IMR-90 (cell line): ENCODE measurements at regions not wholly inside any gene's neighbourhood (a gene's known extent, or its start where the extent isn't known, plus 50 kb on each side); places are given as distances from the start of the nearest gene placed in this dataset.
"Not testable (repeated sequence)": the region's sequence is repeated elsewhere in the genome, so short reads cannot be mapped to it uniquely, and the experiment has no call there.

ENCODE experiments used
- ATAC-seq: fragments of 200-7000 bp; cut with Tn5 transposase; 2 replicates; pipeline ENCODE4 v1.9.1; 2020; ENCODE audit warnings: low read depth, mild to moderate bottlenecking, moderate library complexity
- BruUV-seq: library from RNA; stranded (reverse); fragments of 400-500 nt; replicated peaks from 2 replicates; lab custom pipeline; 2021; lab: Mats Ljungman, UMichigan
- CTCF ChIA-PET: fragments of 300-600 bp; formaldehyde crosslinking; extraction: SDS; loops from one replicate; lab custom pipeline; 2021; ENCODE audit warnings: antibody characterized with exemption; lab: Yijun Ruan, JAX
- POLR2A ChIA-PET: fragments of 300-600 bp; sonication (Branson Sonifier 250); formaldehyde crosslinking; loops from one replicate; lab custom pipeline; 2022; ENCODE audit warnings: antibody characterized with exemption; ENCODE audit not compliant: unreplicated experiment; lab: Charles Lee
- DNase-seq: peaks from one replicate; pipeline ENCODE4 v3.0.0; 2013
- H2AFZ ChIP-seq: replicated peaks from 2 replicates; pipeline ENCODE3; 2013; ENCODE audit warnings: low read length, mild to moderate bottlenecking; ENCODE audit not compliant: poor library complexity
- H2AK5ac ChIP-seq: 2 replicates; pipeline ENCODE4 v1.6.1; 2013; ENCODE audit warnings: low read depth, low read length, inconsistent platforms
- H2AK9ac ChIP-seq: replicated peaks from 2 replicates; pipeline ENCODE3; 2013; ENCODE audit warnings: mild to moderate bottlenecking, low read depth, low read length, moderate library complexity; ENCODE audit not compliant: poor library complexity
- H2BK120ac ChIP-seq: 2 replicates; pipeline ENCODE4 v1.6.1; 2013; ENCODE audit warnings: low read depth, low read length, inconsistent platforms
- H2BK15ac ChIP-seq: 3 replicates; pipeline ENCODE4 v1.6.1; 2013; ENCODE audit warnings: low read depth, low read length, inconsistent platforms
- H2BK20ac ChIP-seq: 2 replicates; pipeline ENCODE4 v1.6.1; 2013; ENCODE audit warnings: low read depth, mild to moderate bottlenecking, inconsistent platforms, low read length, moderate library complexity
- H2BK5ac ChIP-seq: 2 replicates; pipeline ENCODE4 v1.6.1; 2013; ENCODE audit warnings: mild to moderate bottlenecking, low read depth, low read length, inconsistent platforms; ENCODE audit not compliant: poor library complexity, severe bottlenecking
- H3K14ac ChIP-seq: replicated peaks from 2 replicates; pipeline ENCODE4 v1.6.1; 2013; ENCODE audit warnings: low read depth, low read length, inconsistent platforms
- H3K18ac ChIP-seq: 2 replicates; pipeline ENCODE4 v1.6.1; 2013; ENCODE audit warnings: low read depth, low read length, control low read depth
- H3K23ac ChIP-seq: 2 replicates; pipeline ENCODE4 v1.6.1; 2013; ENCODE audit warnings: low read depth, low read length, inconsistent platforms
- H3K27ac ChIP-seq: 2 replicates; pipeline ENCODE4 v1.5.1; 2013; ENCODE audit warnings: mild to moderate bottlenecking, control low read depth, low read length; ENCODE audit not compliant: insufficient read depth
- H3K27me3 ChIP-seq: 2 replicates; pipeline ENCODE4 v1.6.1; 2013; ENCODE audit warnings: low read length; ENCODE audit not compliant: control insufficient read depth, insufficient read depth
- H3K36me3 ChIP-seq: 2 replicates; pipeline ENCODE4 v1.6.1; 2013; ENCODE audit warnings: low read length, mixed read lengths; ENCODE audit not compliant: control insufficient read depth, insufficient read depth
- H3K4ac ChIP-seq: 2 replicates; pipeline ENCODE4 v1.6.1; 2013; ENCODE audit warnings: low read depth, low read length, inconsistent platforms
- H3K4me1 ChIP-seq: 2 replicates; pipeline ENCODE4 v1.6.1; 2013; ENCODE audit warnings: low read length, mixed read lengths; ENCODE audit not compliant: control insufficient read depth, insufficient read depth
- H3K4me2 ChIP-seq: 2 replicates; pipeline ENCODE4 v1.6.1; 2013; ENCODE audit warnings: low read depth, mild to moderate bottlenecking, control low read depth, low read length, moderate library complexity
- H3K4me3 ChIP-seq: 2 replicates; pipeline ENCODE4 v1.5.1; 2013; ENCODE audit warnings: low read depth, mild to moderate bottlenecking, control low read depth, low read length, moderate library complexity; ENCODE audit not compliant: insufficient read depth
- H3K56ac ChIP-seq: 2 replicates; pipeline ENCODE4 v1.6.1; 2013; ENCODE audit warnings: low read length, inconsistent platforms; ENCODE audit not compliant: insufficient read depth; ENCODE audit errors: extremely low read depth
- H3K79me1 ChIP-seq, 2 experiments: 2 replicates each; pipeline ENCODE4 v1.6.1; 2013; ENCODE audit warnings: low read length in 2 of 2, inconsistent platforms in 1 of 2, low read depth in 1 of 2
- H3K9ac ChIP-seq: 2 replicates; pipeline ENCODE4 v1.6.1; 2013; ENCODE audit warnings: low read depth, low read length, control low read depth
- H3K9me1 ChIP-seq: 2 replicates; pipeline ENCODE4 v1.6.1; 2013; ENCODE audit warnings: low read length, inconsistent platforms; ENCODE audit not compliant: insufficient read depth
- H3K9me3 ChIP-seq: 2 replicates; pipeline ENCODE4 v1.6.1; 2013; ENCODE audit warnings: low read length; ENCODE audit not compliant: control insufficient read depth, insufficient read depth
- H4K20me1 ChIP-seq: 2 replicates; pipeline ENCODE4 v1.6.1; 2013; ENCODE audit warnings: low read length, inconsistent platforms; ENCODE audit not compliant: insufficient read depth
- H4K5ac ChIP-seq: 2 replicates; pipeline ENCODE4 v1.6.1; 2013; ENCODE audit warnings: mild to moderate bottlenecking, low read depth, low read length, control low read depth
- H4K8ac ChIP-seq, 2 experiments: 2 replicates each; pipeline ENCODE4 v1.6.1; 2013; ENCODE audit warnings: low read depth in 2 of 2, low read length in 2 of 2, control low read depth in 1 of 2, inconsistent platforms in 1 of 2
- H4K91ac ChIP-seq: 2 replicates; pipeline ENCODE4 v1.6.1; 2013; ENCODE audit warnings: low read depth, low read length, inconsistent platforms; ENCODE audit not compliant: insufficient read depth
- WGBS, 2 experiments: methylation state at CpG; one replicate each; pipeline versions ENCODE4 v1.1.5 to v1.1.7; 2013; ENCODE audit warnings: missing lambda C conversion rate in 2 of 2; ENCODE audit not compliant: insufficient read length in 1 of 2; ENCODE audit errors: extremely low coverage in 2 of 2; 5-methylcytosine and 5-hydroxymethylcytosine counted together
- dilution Hi-C: fragments of 300-500 bp; cut with HindIII; formaldehyde crosslinking; loops from one replicate; pipeline ENCODE4 v1.14.3; 2018; ENCODE audit warnings: low sequenced_read_pairs; ENCODE audit not compliant: unreplicated experiment
- in situ Hi-C: fragments of 300-500 bp; cut with MboI; formaldehyde crosslinking; loops from 3 replicates; pipeline ENCODE4 v1.14.3; 2019; ENCODE audit warnings: low sequenced_read_pairs, inconsistent platforms, mixed read lengths
- intact Hi-C: fragments of 100-400 bp; cut with micrococcal nuclease; formaldehyde crosslinking; loops from 2 replicates; pipeline ENCODE4 v1.10.0; 2022

DNA sequence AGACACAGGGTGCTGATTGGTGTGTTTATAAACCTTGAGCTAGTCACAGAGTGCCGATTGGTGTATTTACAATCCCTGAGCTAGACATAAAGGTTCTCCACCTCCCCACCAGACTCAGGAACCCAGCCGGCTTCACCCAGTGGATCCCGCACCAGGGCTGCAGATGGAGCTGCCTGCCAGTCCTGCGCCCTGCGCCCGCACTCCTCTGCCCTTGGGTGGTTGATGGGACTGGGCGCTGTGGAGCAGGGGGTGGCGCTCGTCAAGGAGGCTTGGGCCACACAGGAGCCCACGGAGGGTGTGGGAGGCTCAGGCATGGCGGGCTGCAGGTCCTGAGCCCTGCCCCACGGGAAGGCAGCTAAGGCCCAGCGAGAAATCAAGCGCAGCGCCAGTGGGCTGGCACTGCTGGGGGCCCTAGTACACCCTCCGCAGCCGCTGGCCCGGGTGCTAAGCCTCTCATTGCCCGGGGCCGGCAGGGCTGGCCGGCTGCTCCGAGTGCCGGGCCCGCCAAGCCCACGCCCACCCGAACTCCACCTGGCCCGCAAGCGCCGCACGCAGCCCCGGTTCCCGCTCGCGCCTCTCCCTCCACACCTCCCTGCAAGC is 1049.6 kb downstream of the CDH11 start:
- H3K9me3 ChIP-seq, H2BK20ac ChIP-seq, H3K23ac ChIP-seq, H2AK5ac ChIP-seq, H2BK120ac ChIP-seq, CTCF ChIA-PET, H3K9me1 ChIP-seq, H4K8ac ChIP-seq, H3K9ac ChIP-seq, BruUV-seq, dilution Hi-C loops, H2AFZ ChIP-seq, intact Hi-C loops, H3K4me1 ChIP-seq, H3K14ac ChIP-seq, H3K18ac ChIP-seq, H4K91ac ChIP-seq, H2AK9ac ChIP-seq, H4K5ac ChIP-seq, H3K4ac ChIP-seq, H3K56ac ChIP-seq, H3K27ac ChIP-seq, H4K20me1 ChIP-seq, H3K4me3 ChIP-seq, in situ Hi-C loops, H2BK5ac ChIP-seq, H2BK15ac ChIP-seq, H3K4me2 ChIP-seq, H3K27me3 ChIP-seq, ATAC-seq, H3K36me3 ChIP-seq, DNase-seq, H3K79me1 ChIP-seq, POLR2A ChIA-PET: not testable (repeated sequence)
- no CpG with 5 or more reads among the region's 34 CpGs for WGBS, 2 experiments
